D341Med (cell line): ENCODE measurements at regions not wholly inside any gene's neighbourhood (a gene's known extent, or its start where the extent isn't known, plus 50 kb on each side); places are given as distances from the start of the nearest gene placed in this dataset.
"Not testable (repeated sequence)": the region's sequence is repeated elsewhere in the genome, so short reads cannot be mapped to it uniquely, and the experiment has no call there.

Experiments used
- DNase-seq: peaks from one replicate; pipeline ENCODE4 v3.0.0; 2012; ENCODE audit warnings: low spot score

- no peak for DNase-seq
Observed at GRCh38 chr10:90031776-90032175, 330.4 kb downstream of the KIF20B start.

DNA sequence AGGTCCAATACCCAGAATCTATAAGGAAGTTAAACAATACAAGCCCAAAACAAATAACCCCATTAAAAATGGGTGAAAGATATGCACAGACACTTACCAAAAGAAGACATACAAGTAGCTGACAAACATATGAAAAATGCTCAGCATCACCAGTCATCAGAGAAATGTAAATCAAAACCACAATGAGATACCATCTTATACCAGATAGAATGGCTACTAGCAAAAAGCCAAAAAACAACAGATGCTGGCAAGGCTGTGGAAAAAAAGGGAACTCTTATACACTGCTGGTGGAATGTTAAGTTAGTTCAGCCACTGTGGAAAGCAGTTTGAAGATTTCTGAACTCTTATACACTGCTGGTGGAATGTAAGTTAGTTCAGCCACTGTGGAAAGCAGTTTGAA lies 331.1 kb downstream of the KIF20B start:
- DNase-seq, result no peak

DNA sequence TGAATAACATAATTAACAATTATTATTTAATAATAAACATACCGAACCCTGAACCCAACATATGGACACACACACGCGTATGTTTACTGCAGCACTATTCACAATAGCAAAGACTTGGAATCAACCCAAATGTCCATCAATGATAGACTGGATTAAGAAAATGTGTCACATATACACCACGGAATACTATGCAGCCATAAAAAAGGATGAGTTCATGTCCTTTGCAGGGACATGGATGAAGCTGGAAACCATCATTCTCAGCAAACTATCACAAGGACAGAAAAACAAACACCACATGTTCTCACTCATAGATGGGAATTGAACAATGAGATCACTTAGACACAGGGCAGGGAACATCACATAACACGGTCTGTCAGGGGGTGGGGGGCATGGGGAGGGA lies 333.5 kb downstream of the KIF20B start:
- not testable (repeated sequence) for DNase-seq

GRCh38 chr10:90041585-90041984 lies 340.2 kb downstream of the KIF20B start:
- DNase-seq, result no peak

GRCh38 chr10:90042075-90042474 lies 340.7 kb downstream of the KIF20B start:
- no peak for DNase-seq

DNA sequence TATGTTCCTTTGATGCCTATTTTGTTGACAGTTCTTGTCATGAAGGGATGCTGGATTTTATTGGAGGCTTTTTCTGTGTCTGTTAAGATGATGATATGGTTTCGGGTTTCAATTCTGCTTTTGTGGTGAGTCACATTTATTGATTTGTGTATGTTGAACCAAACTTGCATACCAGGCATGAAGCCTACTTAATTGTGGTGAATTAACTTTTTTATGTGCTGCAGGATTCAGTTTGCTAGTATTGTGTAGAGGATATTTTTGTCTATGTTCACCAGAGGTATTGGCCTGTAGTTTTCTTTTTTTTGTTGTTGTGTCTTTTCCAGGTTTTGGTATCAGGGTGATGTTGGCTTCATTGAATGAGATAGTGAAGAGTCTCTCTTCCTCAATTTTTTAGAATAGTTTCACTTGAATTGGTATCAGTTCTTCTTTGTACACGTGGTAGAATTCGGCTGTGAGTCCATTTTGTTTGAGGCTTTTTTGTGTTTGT lies 345.9 kb downstream of the KIF20B start:
- DNase-seq, result no peak

GRCh38 chr10:90051053-90051452 lies 349.7 kb downstream of the KIF20B start:
- DNase-seq, result no peak

- no peak for DNase-seq
Observed at GRCh38 chr10:90051474-90051873, 350.1 kb downstream of the KIF20B start.

GRCh38 chr10:90062786-90063185 lies 361.4 kb downstream of the KIF20B start:
- DNase-seq, result no peak

DNA sequence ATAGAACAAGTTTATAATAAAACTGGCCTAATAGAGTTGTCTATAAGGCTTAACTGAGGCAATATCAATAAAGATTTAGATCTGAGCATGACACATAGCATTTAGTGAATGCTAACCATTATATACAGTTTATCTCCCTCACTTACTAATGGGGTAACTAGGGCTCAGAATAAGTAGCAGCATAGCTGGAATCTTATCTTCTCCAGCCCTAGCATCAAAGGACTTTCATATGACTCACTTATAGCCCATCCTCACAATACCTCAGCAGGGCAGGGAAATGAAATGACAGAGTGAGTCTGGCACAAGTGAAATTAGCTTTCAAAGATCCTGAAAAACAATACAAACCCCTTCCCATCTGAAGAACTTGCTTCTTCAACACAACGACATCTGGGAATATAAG lies 362.9 kb downstream of the KIF20B start:
- no peak for DNase-seq

DNA sequence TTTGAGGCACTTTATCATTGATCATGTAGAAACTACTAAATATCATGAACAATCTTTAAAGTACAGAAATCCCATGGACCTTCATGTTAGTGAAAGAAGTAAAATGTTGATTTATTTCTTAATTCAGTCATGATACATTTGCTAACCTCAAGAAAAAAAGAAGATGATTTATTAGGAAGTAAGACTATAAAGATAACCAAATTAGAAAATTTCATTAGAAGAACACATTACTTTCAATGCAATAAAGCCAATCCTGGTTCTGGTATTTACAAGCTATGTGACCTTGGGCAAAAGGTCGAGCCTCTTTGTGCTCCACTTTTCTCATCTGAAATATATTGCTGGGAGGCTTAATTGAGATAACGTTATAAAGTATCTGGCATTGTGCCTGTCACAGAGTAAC lies 365.0 kb downstream of the KIF20B start:
- no peak for DNase-seq

- DNase-seq, result no peak
Observed at GRCh38 chr10:90075995-90076394, 374.6 kb downstream of the KIF20B start.

GRCh38 chr10:90079819-90080218 lies 378.4 kb downstream of the KIF20B start:
- no peak for DNase-seq

DNA sequence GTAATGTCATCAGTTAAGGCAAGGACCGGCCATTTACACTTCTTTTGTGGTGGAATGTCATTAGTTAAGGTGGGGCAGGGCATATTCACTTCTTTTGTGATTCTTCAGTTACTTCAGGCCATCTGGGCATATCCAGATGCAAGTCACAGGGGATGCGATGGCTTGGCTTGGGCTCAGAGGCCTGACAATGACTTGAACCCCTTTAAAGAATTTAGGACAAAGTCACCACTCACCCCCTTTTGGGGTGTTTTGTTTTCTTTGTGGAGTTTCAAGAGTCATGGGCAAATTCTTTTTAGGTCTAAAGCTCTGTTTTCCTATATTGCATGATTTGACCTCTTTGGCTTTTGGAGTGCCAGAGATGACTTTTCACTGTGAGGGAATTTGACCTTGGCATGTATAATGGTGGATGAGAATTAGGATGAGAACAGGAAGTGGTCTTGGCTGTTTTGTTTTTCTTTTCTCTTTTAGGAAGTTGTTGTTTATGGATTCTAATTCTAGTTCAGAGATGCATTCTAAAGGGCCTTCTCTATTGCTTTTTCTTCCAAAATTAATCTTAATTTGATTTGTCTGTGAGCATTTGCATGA lies 385.3 kb downstream of the KIF20B start:
- not testable (repeated sequence) for DNase-seq

- DNase-seq, result no peak
Observed at GRCh38 chr10:90087197-90088023, 386.0 kb downstream of the KIF20B start.

GRCh38 chr10:90088024-90088317 lies 386.6 kb downstream of the KIF20B start:
- DNase-seq, result no peak

DNA sequence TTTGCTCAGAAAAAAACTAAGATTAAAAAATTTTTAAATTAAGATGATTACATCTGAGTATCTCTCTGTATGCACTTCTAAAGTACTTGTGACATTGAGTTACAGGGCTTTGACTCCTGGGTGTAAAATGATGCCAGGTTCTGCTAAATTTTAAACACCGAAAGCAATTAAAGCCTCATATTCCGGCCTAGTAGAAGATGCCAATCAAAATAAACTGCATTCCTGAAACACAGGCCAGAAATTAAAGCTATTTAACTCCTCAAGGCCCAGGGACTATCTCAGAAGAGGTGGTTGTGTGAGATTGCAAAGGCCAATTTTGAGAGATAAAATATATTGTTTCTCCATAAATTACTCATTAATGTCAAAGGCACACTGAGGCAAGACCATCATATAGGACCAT lies 388.3 kb downstream of the KIF20B start:
- DNase-seq, result no peak

DNA sequence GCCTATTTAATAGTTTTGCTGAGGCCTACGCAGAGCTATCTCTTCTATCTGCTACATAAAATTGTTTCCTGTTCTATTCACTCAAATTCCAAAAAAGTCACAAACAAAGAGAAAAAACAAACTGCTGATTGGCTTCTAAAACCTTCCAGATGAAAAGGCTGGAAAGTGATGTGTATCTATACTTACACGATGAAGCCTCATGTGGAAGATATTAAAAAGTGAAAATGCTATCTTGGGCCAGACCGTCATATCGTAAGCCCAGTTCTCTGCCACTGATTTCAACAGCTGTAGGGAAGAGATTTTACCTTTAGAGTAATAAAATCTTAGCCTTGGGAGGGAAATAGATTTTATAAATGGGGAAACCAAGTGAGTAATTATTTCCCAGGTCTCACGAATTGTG lies 394.8 kb downstream of the KIF20B start:
- DNase-seq, result no peak

- not testable (repeated sequence) for DNase-seq
Observed at GRCh38 chr10:90107581-90107980, 406.2 kb downstream of the KIF20B start.

- no peak for DNase-seq
Observed at GRCh38 chr10:90111671-90112070, 410.3 kb downstream of the KIF20B start.

DNA sequence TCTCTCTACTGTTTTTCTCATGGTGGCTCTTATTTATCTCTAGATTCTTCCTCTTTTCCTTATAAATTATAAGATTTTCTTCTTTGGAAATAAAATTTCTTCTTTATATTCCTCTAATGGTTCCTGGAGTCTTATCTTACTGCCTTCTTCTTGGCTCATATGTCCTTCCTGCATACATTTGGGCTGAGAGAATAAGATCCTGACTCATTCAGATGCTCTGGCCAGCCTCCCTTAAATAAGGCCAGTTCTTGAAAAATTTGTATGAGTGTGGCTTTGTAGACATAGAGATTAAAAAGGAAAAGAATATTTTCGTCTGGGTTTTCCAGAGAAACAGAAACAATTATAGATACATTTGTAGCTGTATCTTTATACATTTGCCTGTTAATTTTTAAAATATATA lies 411.3 kb downstream of the KIF20B start:
- DNase-seq, result no peak

- not testable (repeated sequence) for DNase-seq
Observed at GRCh38 chr10:90118567-90118966, 417.2 kb downstream of the KIF20B start.

DNA sequence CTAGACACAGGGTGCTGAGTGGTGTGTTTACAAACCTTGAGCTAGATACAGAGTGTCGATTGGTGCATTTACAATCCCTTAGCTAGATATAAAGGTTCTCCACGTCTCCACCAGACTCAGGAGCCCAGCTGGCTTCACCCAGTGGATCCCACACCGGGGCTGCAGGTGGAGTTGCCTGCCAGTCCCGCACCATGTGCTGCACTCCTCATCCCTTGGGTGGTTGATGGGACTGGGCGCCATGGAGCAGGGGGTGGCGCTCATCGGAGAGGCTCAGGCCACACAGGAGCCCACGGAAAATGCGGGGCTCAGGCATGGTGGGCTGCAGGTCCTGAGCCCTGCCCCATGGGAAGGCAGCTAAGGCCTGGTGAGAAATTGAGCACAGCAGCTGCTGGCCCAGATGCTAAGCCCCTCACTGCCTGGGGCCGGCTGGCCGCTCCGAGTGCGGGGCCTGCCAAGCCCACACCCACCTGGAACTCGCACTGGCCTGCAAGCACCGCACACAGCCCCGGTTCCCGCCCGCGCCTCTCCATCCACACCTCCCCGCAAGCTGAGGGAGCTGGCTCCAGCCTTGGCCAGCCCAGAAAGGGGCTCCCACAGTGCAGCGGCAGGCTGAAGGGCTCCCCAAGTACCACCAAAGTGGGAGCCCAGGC lies 418.4 kb downstream of the KIF20B start:
- not testable (repeated sequence) for DNase-seq
